K562 (cell line): ENCODE measurements at regions not wholly inside any gene's neighbourhood (a gene's known extent, or its start where the extent isn't known, plus 50 kb on each side); places are given as distances from the start of the nearest gene placed in this dataset.

Experiments
- ATAC-seq: fragments of 200-7000 bp; cut with Tn5 transposase; 3 replicates; pipeline ENCODE4 v1.9.1; 2020; ENCODE audit warnings: moderate library complexity
- BruUV-seq: library from RNA; stranded (reverse); fragments of 400-500 nt; replicated peaks from 2 replicates; lab custom pipeline; 2021; lab: Mats Ljungman, UMichigan
- CTCF ChIA-PET: fragments of 300-600 bp; formaldehyde crosslinking; extraction: SDS; loops from one replicate; lab custom pipeline; 2021; ENCODE audit warnings: low intra/inter-chr PET ratio; lab: Yijun Ruan, JAX
- POLR2A ChIA-PET: fragments of 300-600, 350-650 bp; sonication (Branson Sonifier 250); formaldehyde crosslinking; extraction: SDS; loops from one replicate; lab custom pipeline; 2021; ENCODE audit warnings: antibody characterized with exemption, inconsistent platforms; lab: Yijun Ruan, JAX
- DNase-seq, 4 experiments: peaks; one replicate each; pipeline versions ENCODE4 v3.0.0 to v3.0.0-alpha.2; 2011 to 2018; ENCODE audit warnings: low spot score in 3 of 4, mixed read lengths in 3 of 4; ENCODE audit errors: extremely low read depth in 1 of 4
- FAIRE-seq: peaks from 2 replicates; lab custom pipeline; 2011; peaks lifted over from hg19 to GRCh38; lab: Jason Lieb, UNC
- H2AFZ ChIP-seq: 2 replicates; pipeline ENCODE4 v1.6.0; 2011; ENCODE audit warnings: low read depth, low read length, control low read depth, inconsistent platforms
- H3K27ac ChIP-seq: fragments of 200-600 bp; 3 replicates; pipeline ENCODE4 v1.8.0; 2011; ENCODE audit warnings: low read depth, mild to moderate bottlenecking, control low read depth, inconsistent platforms, low read length, moderate library complexity, mixed read lengths; ENCODE audit errors: extremely low read depth
- H3K27me3 ChIP-seq, 2 experiments: fragments of 300-600 bp in 1 of 2; 2 replicates in 1 of 2; 3 replicates in 1 of 2; pipeline versions ENCODE4 v1.6.0 to v1.8.0; 2011; ENCODE audit warnings: inconsistent platforms in 2 of 2, low read length in 2 of 2, mild to moderate bottlenecking in 1 of 2, mixed read lengths in 1 of 2, moderate library complexity in 1 of 2; ENCODE audit not compliant: control insufficient read depth in 2 of 2, insufficient read depth in 2 of 2
- H3K36me3 ChIP-seq: fragments of 300-600 bp; 3 replicates; pipeline ENCODE4 v1.8.0; 2011; ENCODE audit warnings: mild to moderate bottlenecking, low read length, inconsistent platforms; ENCODE audit not compliant: control insufficient read depth, insufficient read depth
- H3K4me1 ChIP-seq, 2 experiments: fragments of 200-600 bp in 1 of 2; replicated peaks in 1 of 2; 2 replicates in 1 of 2; 3 replicates in 1 of 2; pipeline versions ENCODE4 v1.5.1 to v1.8.0; 2011; ENCODE audit warnings: inconsistent platforms in 2 of 2, low read length in 2 of 2, mild to moderate bottlenecking in 1 of 2, mixed read lengths in 1 of 2, moderate library complexity in 1 of 2; ENCODE audit not compliant: control insufficient read depth in 2 of 2, insufficient read depth in 2 of 2
- H3K4me2 ChIP-seq: 2 replicates; pipeline ENCODE4 v1.6.1; 2011; ENCODE audit warnings: low read length, control low read depth, inconsistent platforms, mixed read lengths; ENCODE audit not compliant: insufficient read depth
- H3K4me3 ChIP-seq: fragments of 200-600 bp; sonication (generic), shearing (Covaris generic); 2 replicates; pipeline ENCODE4 v1.5.1; 2016; ENCODE audit warnings: control low read depth, inconsistent platforms
- H3K79me2 ChIP-seq: fragments of 200-600 bp; 3 replicates; pipeline ENCODE4 v1.8.0; 2011; ENCODE audit warnings: low read length, inconsistent platforms; ENCODE audit not compliant: control insufficient read depth, insufficient read depth
- H3K9ac ChIP-seq, 2 experiments: 2 replicates each; pipeline versions ENCODE4 v1.6.0 to v1.6.1; 2011; ENCODE audit warnings: low read depth in 2 of 2, low read length in 2 of 2, control low read depth in 1 of 2, inconsistent platforms in 1 of 2, mild to moderate bottlenecking in 1 of 2, mixed read lengths in 1 of 2; ENCODE audit not compliant: insufficient read depth in 1 of 2
- H3K9me1 ChIP-seq: one replicate; pipeline ENCODE4 v1.6.0; 2011; ENCODE audit warnings: inconsistent platforms, mild to moderate bottlenecking, low read length, moderate library complexity; ENCODE audit not compliant: control insufficient read depth, insufficient read depth
- H3K9me3 ChIP-seq: replicated peaks from 2 replicates; pipeline ENCODE4 v1.5.1; 2011; ENCODE audit warnings: low read depth, low read length, inconsistent platforms; ENCODE audit not compliant: control insufficient read depth, insufficient read depth
- H4K20me1 ChIP-seq: replicated peaks from 2 replicates; pipeline ENCODE4 v1.6.1; 2011; ENCODE audit warnings: low read length, inconsistent platforms, mixed read lengths; ENCODE audit not compliant: control insufficient read depth, insufficient read depth
- C11orf30 ChIP-seq: fragments of 450-650 bp; IDR thresholded peaks from 2 replicates; pipeline ENCODE4 v1.6.1; 2016; ENCODE audit warnings: low read depth, mild to moderate bottlenecking
- CEBPZ ChIP-seq: fragments of 150-350 bp; IDR thresholded peaks from 2 replicates; pipeline ENCODE4 v1.6.1; 2014; ENCODE audit warnings: low read depth, mild to moderate bottlenecking, low read length, borderline replicate concordance
- CTCFL ChIP-seq: IDR thresholded peaks from 2 replicates; pipeline ENCODE4 v1.6.1; 2011; ENCODE audit warnings: borderline replicate concordance, low read depth, mild to moderate bottlenecking, moderate library complexity, low read length; ENCODE audit not compliant: insufficient read depth, poor library complexity, severe bottlenecking
- NCOR1 ChIP-seq: fragments of 450-650 bp; IDR thresholded peaks from 2 replicates; pipeline ENCODE4 v1.6.1; 2016; ENCODE audit warnings: mild to moderate bottlenecking, moderate library complexity
- NR0B1 ChIP-seq: fragments of 450-650 bp; IDR thresholded peaks from one replicate; pipeline ENCODE4 v1.6.1; 2018; ENCODE audit warnings: mild to moderate bottlenecking, moderate library complexity; ENCODE audit not compliant: partially characterized antibody
- ZBTB1 ChIP-seq: sonication (generic); formaldehyde crosslinking; IDR thresholded peaks from 2 replicates; pipeline ENCODE4 v1.8.1; 2023; ENCODE audit warnings: missing genetic modification reagents, low read depth, mild to moderate bottlenecking, borderline replicate concordance
- ZNF165 ChIP-seq: fragments of 250-450 bp; sonication (Bioruptor Pico); IDR thresholded peaks from 2 replicates; pipeline ENCODE4 v1.4.0; 2020; ENCODE audit warnings: borderline replicate concordance
- ZNF316 ChIP-seq: fragments of 450-650 bp; IDR thresholded peaks from 2 replicates; pipeline ENCODE4 v1.6.1; 2016
- ZNF584 ChIP-seq: fragments of 200-800 bp; sonication (Bioruptor generic); IDR thresholded peaks from 2 replicates; pipeline ENCODE4 v1.6.1; 2016; ENCODE audit warnings: low read depth, mild to moderate bottlenecking, missing genetic modification characterization, missing compliant biosample characterization
- ZZZ3 ChIP-seq: fragments of 450-650 bp; IDR thresholded peaks from 2 replicates; pipeline ENCODE4 v1.6.1; 2016; ENCODE audit warnings: antibody characterized with exemption, mild to moderate bottlenecking, moderate library complexity
- WGBS: fragments of 100-300 bp; shearing (Covaris generic); methylation state at CpG from one replicate; pipeline ENCODE4 v1.1.6; 2016; ENCODE audit warnings: low coverage, mixed read lengths; ENCODE audit not compliant: insufficient coverage; ENCODE audit errors: missing lambda C conversion rate; 5-methylcytosine and 5-hydroxymethylcytosine counted together
- in situ Hi-C: fragments of 300-500 bp; cut with MboI; formaldehyde crosslinking; loops from 4 replicates; pipeline ENCODE4 v1.15.0; 2018; ENCODE audit warnings: inconsistent platforms, mixed read lengths
- intact Hi-C: fragments of 100-400 bp; cut with micrococcal nuclease; formaldehyde crosslinking; loops from 2 replicates; pipeline ENCODE4 v1.14.2; 2022

- no peak overlapping the region for H3K9ac ChIP-seq
- FAIRE-seq (no peak), ATAC-seq (no peak), DNase-seq (no peak)
- intact Hi-C loops = no loop called here
- CTCF ChIA-PET = no interaction called here
- no peak overlapping the region for H3K4me2 ChIP-seq
- no peak overlapping the region for H3K27ac ChIP-seq
- no peak for TF ChIP-seq ZZZ3
- TF ChIP-seq C11orf30 = no peak
- TF ChIP-seq ZNF165 (CRISPR knock-in tag) = no peak
- no peaks in the 10 kb centered on the region for H4K20me1 ChIP-seq
- in situ Hi-C loops = no loop called here
- no peaks in the 10 kb centered on the region for H3K4me1 ChIP-seq
- POLR2A ChIA-PET = no interaction called here
- no peaks in the 10 kb centered on the region for H3K9me1 ChIP-seq
- H3K36me3 ChIP-seq = no peaks in the 10 kb centered on the region
- BruUV-seq = no TSS peak
- H2AFZ ChIP-seq = no peak overlapping the region
- no peak overlapping the region for H3K4me3 ChIP-seq
- no peaks in the 10 kb centered on the region for H3K79me2 ChIP-seq
- peaks cover 4% of the 10 kb centered on the region; the same call in 1 of the 2 replicates for H3K9me3 ChIP-seq
- 0% methylated on average over 1 of the region's 1 CpG for WGBS
- no peaks in the 10 kb centered on the region for H3K27me3 ChIP-seq
Observed at GRCh38 chr2:145957929-145958328, 1438.0 kb upstream of the ZEB2 start.

- no peak for DNase-seq
- Histone ChIP-seq H4K20me1 (no peaks in the 10 kb centered on the region), H3K4me3 (no peak overlapping the region), H3K27ac (no peak overlapping the region), H3K4me1 (no peaks in the 10 kb centered on the region), H3K9ac (no peak overlapping the region), H3K9me1 (no peaks in the 10 kb centered on the region), H3K79me2 (no peaks in the 10 kb centered on the region), H2AFZ (no peak overlapping the region), H3K4me2 (no peak overlapping the region), H3K36me3 (no peaks in the 10 kb centered on the region), H3K27me3 (no peaks in the 10 kb centered on the region), H3K9me3 (no peaks in the 10 kb centered on the region)
- in situ Hi-C loops (no loop called here), intact Hi-C loops (no loop called here)
- no TSS peak for BruUV-seq
- no peak for FAIRE-seq
- CTCF ChIA-PET = no interaction called here
- POLR2A ChIA-PET = no interaction called here
- 38% methylated on average over 1 of the region's 1 CpG for WGBS
- no peak for ATAC-seq
- TF ChIP-seq NCOR1 (no peak), CTCFL (no peak), CEBPZ (no peak), ZNF316 (peak; percentile 42; the same call in 1 of the 2 replicates), ZNF584 (no peak), NR0B1 (no peak), ZBTB1 (CRISPR knock-in tag) (no peak)
Observed at GRCh38 chr2:145939949-145940348, 1420.0 kb upstream of the ZEB2 start.
